A673 (cell line): ENCODE measurements at regions not wholly inside any gene's neighbourhood (a gene's known extent, or its start where the extent isn't known, plus 50 kb on each side); places are given as distances from the start of the nearest gene placed in this dataset.

ENCODE experiments used
- BruUV-seq: library from RNA; stranded (reverse); fragments of 400-500 nt; replicated peaks from 2 replicates; lab custom pipeline; 2021; lab: Mats Ljungman, UMichigan
- CTCF ChIA-PET: fragments of 300-600 bp; sonication (Branson Sonifier 250); formaldehyde crosslinking; loops from one replicate; lab custom pipeline; 2022; ENCODE audit warnings: antibody characterized with exemption; lab: Charles Lee
- POLR2A ChIA-PET: fragments of 300-600 bp; sonication (Branson Sonifier 250); formaldehyde crosslinking; loops from one replicate; lab custom pipeline; 2022; ENCODE audit warnings: antibody characterized with exemption; ENCODE audit not compliant: low non-redundant PET; lab: Charles Lee
- DNase-seq: peaks from one replicate; pipeline ENCODE4 v3.0.0-alpha.2; 2015; ENCODE audit warnings: low spot score
- H3K27ac ChIP-seq: fragments of 200-600 bp; sonication (generic); 2 replicates; pipeline ENCODE4 v1.5.1; 2016; ENCODE audit warnings: mixed run types, low read depth, mild to moderate bottlenecking, mixed read lengths, antibody characterized with exemption, low read length; ENCODE audit not compliant: poor library complexity, severe bottlenecking
- H3K27me3 ChIP-seq: fragments of 200-600 bp; sonication (generic); replicated peaks from 2 replicates; pipeline ENCODE4 v1.6.1; 2017; ENCODE audit warnings: mixed run types, low read depth, mild to moderate bottlenecking, mixed read lengths, antibody characterized with exemption, low read length; ENCODE audit not compliant: insufficient read depth, poor library complexity
- H3K36me3 ChIP-seq: fragments of 200-600 bp; sonication (generic); 2 replicates; pipeline ENCODE4 v1.6.1; 2016; ENCODE audit warnings: mixed run types, mild to moderate bottlenecking, mixed read lengths, antibody characterized with exemption, low read length; ENCODE audit not compliant: insufficient read depth, poor library complexity, severe bottlenecking
- H3K4me1 ChIP-seq: fragments of 200-600 bp; sonication (generic); 2 replicates; pipeline ENCODE4 v1.6.1; 2017; ENCODE audit warnings: mixed run types, mild to moderate bottlenecking, mixed read lengths, antibody characterized with exemption, low read length; ENCODE audit not compliant: insufficient read depth, poor library complexity, severe bottlenecking
- H3K4me3 ChIP-seq: fragments of 200-600 bp; sonication (generic); 2 replicates; pipeline ENCODE4 v1.5.1; 2016; ENCODE audit warnings: low read depth, mixed run types, mild to moderate bottlenecking, mixed read lengths, low read length; ENCODE audit not compliant: poor library complexity, severe bottlenecking
- H3K9me3 ChIP-seq: fragments of 200-600 bp; sonication (generic); 2 replicates; pipeline ENCODE4 v1.6.1; 2016; ENCODE audit warnings: mixed run types, low read depth, mild to moderate bottlenecking, mixed read lengths, antibody characterized with exemption, low read length; ENCODE audit not compliant: poor library complexity, severe bottlenecking
- CTCF ChIP-seq: fragments of 300-800, 200-600 bp; sonication (generic); conservative IDR thresholded peaks from 2 replicates; pipeline ENCODE4 v1.5.1; 2017; ENCODE audit warnings: low read depth, mild to moderate bottlenecking, antibody characterized with exemption, low read length, moderate library complexity, mixed read lengths
- EZH2 ChIP-seq: fragments of 200-600 bp; sonication (generic); IDR thresholded peaks from 2 replicates; pipeline ENCODE4 v1.6.1; 2017; ENCODE audit warnings: borderline replicate concordance, low read depth, mild to moderate bottlenecking, mixed read lengths, antibody characterized with exemption, low read length; ENCODE audit not compliant: poor library complexity, severe bottlenecking
- intact Hi-C: fragments of 100-400 bp; cut with micrococcal nuclease; formaldehyde crosslinking; loops from one replicate; pipeline ENCODE4 v1.10.0; 2022; ENCODE audit not compliant: unreplicated experiment

DNA sequence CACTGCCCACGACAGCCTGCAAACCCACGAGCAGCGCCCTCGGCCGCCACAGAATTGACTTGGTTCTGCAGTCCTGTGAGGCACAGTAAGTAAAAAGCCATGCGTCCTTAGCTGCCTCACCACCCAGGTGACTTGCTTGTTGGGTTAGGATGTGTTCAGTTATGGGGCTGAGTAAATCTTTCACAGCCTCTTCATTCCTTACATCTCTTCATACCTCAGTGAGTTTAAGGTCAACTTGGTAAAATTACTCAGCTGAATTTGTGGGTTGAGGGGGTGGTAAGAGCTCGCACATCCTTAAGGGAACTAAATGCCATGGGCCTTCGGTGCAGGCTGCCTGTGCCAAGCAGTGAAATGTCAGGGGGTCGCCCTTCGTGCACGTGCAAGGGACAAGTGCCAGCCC lies 165.2 kb upstream of the ALKAL2 start:
- no peaks in the 10 kb centered on the region for H3K9me3 ChIP-seq
- no TSS peak for BruUV-seq
- no peak overlapping the region for H3K4me3 ChIP-seq
- no peak for TF ChIP-seq CTCF
- TF ChIP-seq EZH2, result no peak
- H3K27me3 ChIP-seq, result no peaks in the 10 kb centered on the region
- no peak overlapping the region for H3K27ac ChIP-seq
- no peaks in the 10 kb centered on the region for H3K36me3 ChIP-seq
- H3K4me1 ChIP-seq, result no peaks in the 10 kb centered on the region
- ChIA-PET POLR2A (no interaction called here), CTCF (no interaction called here)
- intact Hi-C loops, result no loop called here
- no peak for DNase-seq

DNA sequence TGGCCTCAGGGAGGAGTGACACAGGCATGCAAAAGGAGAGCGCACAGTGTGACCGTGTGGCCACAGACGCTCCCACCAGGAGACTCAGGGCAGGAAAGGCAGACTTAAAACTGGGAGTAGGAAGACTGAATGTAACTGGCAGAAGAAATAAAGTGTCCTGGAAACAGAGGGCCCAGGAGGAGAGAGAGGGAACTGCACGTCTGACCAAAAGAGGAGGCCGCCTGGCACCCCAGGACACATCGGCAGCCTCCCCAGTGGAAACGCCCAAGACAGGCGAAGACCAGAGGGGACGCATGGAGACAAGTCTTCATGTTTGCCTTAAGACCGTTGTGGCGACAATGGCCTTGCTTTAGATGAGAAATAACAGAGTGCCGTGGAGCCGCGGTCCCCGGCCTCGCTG lies 163.6 kb upstream of the ALKAL2 start:
- no TSS peak for BruUV-seq
- no peak for DNase-seq
- Histone ChIP-seq H3K4me3 (no peak overlapping the region), H3K9me3 (no peaks in the 10 kb centered on the region), H3K4me1 (no peaks in the 10 kb centered on the region), H3K27me3 (no peaks in the 10 kb centered on the region), H3K27ac (no peak overlapping the region), H3K36me3 (no peaks in the 10 kb centered on the region)
- ChIA-PET POLR2A (no interaction called here), CTCF (no interaction called here)
- intact Hi-C loops, result no loop called here
- TF ChIP-seq EZH2 (no peak), CTCF (no peak)

DNA sequence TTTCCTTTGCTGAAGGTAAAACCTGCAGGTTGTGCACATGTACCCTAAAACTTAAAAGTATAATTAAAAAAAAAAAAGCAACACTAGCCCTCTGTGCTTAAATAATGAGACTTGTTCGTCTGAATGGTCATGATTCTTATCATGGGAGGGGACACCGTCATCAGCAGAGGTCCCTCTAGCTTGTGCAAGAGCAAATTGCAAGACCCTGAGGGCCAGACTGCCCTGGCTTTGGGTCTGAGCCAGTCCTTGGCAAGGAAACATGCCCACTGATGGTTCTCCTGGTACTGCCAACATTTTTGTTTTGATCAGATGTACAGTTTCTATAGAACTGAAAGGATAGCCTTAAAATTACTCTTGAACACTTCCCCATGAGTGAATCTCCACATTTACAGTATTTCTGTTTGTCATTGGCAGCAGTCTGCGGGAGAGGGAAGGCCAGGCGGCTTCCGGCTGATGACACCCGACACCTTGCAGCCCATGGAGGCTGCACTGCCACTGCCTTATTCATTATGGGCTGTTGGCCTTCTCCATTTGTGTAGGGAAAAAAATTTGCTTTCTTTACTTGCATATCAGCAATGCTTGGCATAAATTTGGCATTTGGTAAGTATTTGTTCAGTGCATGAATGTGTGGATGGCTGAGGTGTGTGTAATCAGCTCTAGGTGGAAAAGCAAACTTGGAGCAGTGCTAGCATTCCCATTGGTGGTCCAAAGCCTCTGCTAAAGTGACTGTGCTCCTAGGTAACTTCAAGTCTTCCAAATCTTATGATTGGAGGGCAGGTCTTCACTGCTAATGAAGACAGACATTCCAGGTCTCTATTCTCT lies 161.6 kb upstream of the ALKAL2 start:
- no peak for TF ChIP-seq CTCF
- TF ChIP-seq EZH2, result no peak
- DNase-seq, result no peak
- no peaks in the 10 kb centered on the region for H3K9me3 ChIP-seq
- no peaks in the 10 kb centered on the region for H3K27me3 ChIP-seq
- CTCF ChIA-PET, result no interaction called here
- intact Hi-C loops, result no loop called here
- POLR2A ChIA-PET, result no interaction called here
- no peak overlapping the region for H3K4me3 ChIP-seq
- H3K27ac ChIP-seq, result no peak overlapping the region
- no peaks in the 10 kb centered on the region for H3K4me1 ChIP-seq
- BruUV-seq, result no TSS peak
- no peaks in the 10 kb centered on the region for H3K36me3 ChIP-seq
